HG03139 (cell line): ENCODE measurements at regions not wholly inside any gene's neighbourhood (a gene's known extent, or its start where the extent isn't known, plus 50 kb on each side); places are given as distances from the start of the nearest gene placed in this dataset.
"Not testable (repeated sequence)": the region's sequence is repeated elsewhere in the genome, so short reads cannot be mapped to it uniquely, and the experiment has no call there.

ENCODE experiments used
- ATAC-seq: cut with Tn5 transposase; IDR thresholded peaks from one replicate; pipeline ENCODE4 v1.9.1; 2021; ENCODE audit not compliant: unreplicated experiment

- no peak for ATAC-seq
Observed at GRCh38 chr21:33974513-33975468, 59.2 kb upstream of the ATP5PO start.

DNA sequence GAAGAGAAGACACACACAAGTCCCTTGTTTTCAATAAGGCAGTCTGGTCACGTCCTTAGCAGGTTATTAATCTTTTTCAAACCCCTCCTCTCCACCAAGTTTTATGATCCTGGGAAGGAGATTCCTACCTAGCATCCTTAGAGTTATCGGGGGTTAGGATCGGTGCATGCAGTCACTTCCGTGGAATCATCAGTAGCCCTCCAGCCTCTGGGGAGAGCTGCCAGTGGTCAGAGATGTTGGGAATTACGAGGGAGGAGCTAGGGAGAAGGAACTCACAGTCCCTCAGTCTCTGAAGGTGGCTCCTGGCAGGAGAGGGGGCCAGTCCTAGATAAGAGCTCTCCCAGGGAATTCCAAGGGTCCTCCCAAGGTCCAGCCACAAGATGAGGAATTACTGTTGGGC is 57.7 kb upstream of the ATP5PO start:
- no peak for ATAC-seq

GRCh38 chr21:33972539-33972938 is 56.9 kb upstream of the ATP5PO start:
- no peak for ATAC-seq

GRCh38 chr21:33971492-33972013 is 55.9 kb upstream of the ATP5PO start:
- no peak for ATAC-seq

DNA sequence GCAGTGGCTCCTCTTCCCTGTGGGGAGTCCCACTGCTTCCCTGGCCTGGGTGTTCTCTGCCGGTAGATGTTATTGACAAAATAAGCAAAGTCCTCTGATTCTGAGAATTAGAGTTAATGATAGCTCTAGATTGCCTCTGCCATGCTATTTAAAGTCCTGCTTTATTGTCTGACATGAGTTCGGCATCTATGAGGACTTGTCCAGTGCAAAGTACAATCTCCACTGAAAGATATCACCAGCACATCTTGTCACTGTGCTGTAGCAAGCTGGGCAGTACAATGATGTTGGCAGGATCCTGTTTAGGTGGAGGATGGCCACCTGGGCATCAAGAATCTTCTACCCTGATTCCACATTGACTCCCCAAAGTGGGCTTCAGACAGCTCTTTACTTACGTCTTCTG is 54.0 kb upstream of the ATP5PO start:
- no peak for ATAC-seq

GRCh38 chr21:33968995-33969348 is 53.4 kb upstream of the ATP5PO start:
- ATAC-seq = no peak

- ATAC-seq = no peak
Observed at GRCh38 chr21:33968080-33968994, 52.7 kb upstream of the ATP5PO start.

GRCh38 chr21:33967086-33967571 is 51.5 kb upstream of the ATP5PO start:
- no peak for ATAC-seq

GRCh38 chr21:33966324-33966949 is 50.8 kb upstream of the ATP5PO start:
- ATAC-seq = no peak

DNA sequence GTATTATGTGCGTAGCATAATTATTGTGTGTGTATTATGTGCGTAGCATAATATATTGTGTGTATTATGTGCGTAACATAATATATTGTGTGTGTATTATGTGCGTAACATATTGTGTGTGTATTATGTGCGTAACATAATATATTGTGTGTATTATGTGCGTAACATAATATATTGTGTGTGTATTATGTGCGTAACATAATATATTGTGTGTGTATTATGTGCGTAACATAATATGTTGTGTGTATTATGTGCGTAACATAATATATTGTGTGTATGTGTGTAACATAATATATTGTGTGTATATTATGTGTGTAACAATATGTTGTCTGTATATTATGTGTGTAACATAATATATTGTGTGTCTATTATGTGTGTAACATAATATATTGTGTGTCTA is 50.1 kb upstream of the ATP5PO start:
- not testable (repeated sequence) for ATAC-seq
